ENCODE measurements at regions not wholly inside any gene's neighbourhood (a gene's known extent, or its start where the extent isn't known, plus 50 kb on each side); places are given as distances from the start of the nearest gene placed in this dataset.

GRCh38 chr2:151078889-151079288, 182.8 kb downstream of the RBM43 start:
- DNase-seq = no peak

GRCh38 chr2:151071906-151072305, 189.8 kb downstream of the RBM43 start:
- DNase-seq = no peak

GRCh38 chr2:151071382-151071781, 190.3 kb downstream of the RBM43 start:
- no peak for DNase-seq

- no peak for DNase-seq
These were observed 191.4 kb downstream of the RBM43 start for GRCh38 chr2:151070253-151070652.

- no peak for DNase-seq
These were observed 193.8 kb downstream of the RBM43 start for GRCh38 chr2:151067658-151068369.

- DNase-seq = no peak
These were observed 198.4 kb downstream of the RBM43 start for GRCh38 chr2:151063271-151063670.

- no peak for DNase-seq
These were observed 201.4 kb downstream of the RBM43 start for GRCh38 chr2:151060287-151060686.

GRCh38 chr2:151056870-151057269, 204.8 kb downstream of the RBM43 start:
- DNase-seq = no peak

- no peak for DNase-seq
These were observed 208.0 kb downstream of the RBM43 start for GRCh38 chr2:151053661-151053990.

- no peak for DNase-seq
These were observed 208.6 kb downstream of the RBM43 start for GRCh38 chr2:151052850-151053660.

- peak; percentile 16 to 45 for DNase-seq
These were observed 210.0 kb downstream of the RBM43 start for GRCh38 chr2:151051574-151052220.

- DNase-seq = no peak
These were observed 211.9 kb downstream of the RBM43 start for GRCh38 chr2:151049746-151050145.

- DNase-seq = no peak
These were observed 213.2 kb downstream of the RBM43 start for GRCh38 chr2:151048331-151049054.

- DNase-seq = no peak
These were observed 218.2 kb downstream of the RBM43 start for GRCh38 chr2:151043484-151043883.

- no peak for DNase-seq
These were observed 218.7 kb downstream of the RBM43 start for GRCh38 chr2:151042964-151043363.

- DNase-seq = no peak
These were observed 221.6 kb downstream of the RBM43 start for GRCh38 chr2:151040039-151040438.

- no peak for DNase-seq
These were observed 223.1 kb downstream of the RBM43 start for GRCh38 chr2:151038516-151038915.

GRCh38 chr2:151037434-151037833, 224.2 kb downstream of the RBM43 start:
- no peak for DNase-seq

GRCh38 chr2:151033271-151034248, 228.1 kb downstream of the RBM43 start:
- no peak for DNase-seq

GRCh38 chr2:151032741-151033191, 228.9 kb downstream of the RBM43 start:
- DNase-seq = no peak

- DNase-seq = no peak
These were observed 230.9 kb downstream of the RBM43 start for GRCh38 chr2:151030663-151031230.
